HFF-Myc (cell line): ENCODE measurements at regions not wholly inside any gene's neighbourhood (a gene's known extent, or its start where the extent isn't known, plus 50 kb on each side); places are given as distances from the start of the nearest gene placed in this dataset.
A peak's percentile ranks its signal among the peaks of the same experiment; 100 is the strongest.

Experiments
- DNase-seq: peaks from one replicate; pipeline ENCODE4 v3.0.0-alpha.2; 2011; ENCODE audit warnings: low read depth; ENCODE audit errors: extremely low read depth
- H3K4me3 ChIP-seq: replicated peaks from 2 replicates; pipeline ENCODE4 v1.5.1; 2011; ENCODE audit warnings: low read depth, mild to moderate bottlenecking, control low read depth, low read length
- CTCF ChIP-seq: IDR thresholded peaks from 2 replicates; pipeline ENCODE4 v1.5.1; 2012; ENCODE audit warnings: mild to moderate bottlenecking, low read depth, low read length, control low read depth; ENCODE audit errors: missing control alignments

GRCh38 chr1:29398431-29398830 is 162.1 kb downstream of the PTPRU start:
- DNase-seq = no peak
- TF ChIP-seq CTCF = no peak
- no peak overlapping the region for H3K4me3 ChIP-seq

- TF ChIP-seq CTCF = no peak
- DNase-seq = no peak
- H3K4me3 ChIP-seq = no peak overlapping the region
Observed at GRCh38 chr1:29397981-29398380, 161.7 kb downstream of the PTPRU start.

GRCh38 chr1:29397256-29397590 is 160.9 kb downstream of the PTPRU start:
- H3K4me3 ChIP-seq = no peak overlapping the region
- no peak for DNase-seq
- no peak for TF ChIP-seq CTCF

GRCh38 chr1:29396438-29397255 is 160.3 kb downstream of the PTPRU start:
- peak; percentile 34 for TF ChIP-seq CTCF
- DNase-seq = no peak
- no peak overlapping the region for H3K4me3 ChIP-seq

GRCh38 chr1:29395736-29396437 is 159.6 kb downstream of the PTPRU start:
- H3K4me3 ChIP-seq = no peak overlapping the region
- DNase-seq = no peak
- TF ChIP-seq CTCF = no peak

GRCh38 chr1:29394521-29395225 is 158.4 kb downstream of the PTPRU start:
- no peak overlapping the region for H3K4me3 ChIP-seq
- TF ChIP-seq CTCF = no peak
- no peak for DNase-seq
